CD4-positive, alpha-beta T cell (primary cell): ENCODE measurements at regions not wholly inside any gene's neighbourhood (a gene's known extent, or its start where the extent isn't known, plus 50 kb on each side); places are given as distances from the start of the nearest gene placed in this dataset.

Experiments
- ATAC-seq: fragments of 200-7000 bp; cut with Tn5 transposase; one replicate; pipeline ENCODE4 v1.10.0; 2022; ENCODE audit warnings: mild to moderate bottlenecking; ENCODE audit not compliant: poor library complexity
- CTCF ChIA-PET: fragments of 350-600 bp; sonication (Branson Sonifier 250); formaldehyde crosslinking; loops from one replicate; lab custom pipeline; 2021; ENCODE audit warnings: antibody characterized with exemption, inconsistent platforms; lab: Charles Lee
- POLR2A ChIA-PET: fragments of 350-600 bp; sonication (Branson Sonifier 250); formaldehyde crosslinking; loops from one replicate; lab custom pipeline; 2021; ENCODE audit warnings: antibody characterized with exemption, inconsistent platforms; lab: Charles Lee
- DNase-seq, 14 experiments: peaks; one replicate each; pipeline ENCODE4 v3.0.0-alpha.2; 2013 to 2020; ENCODE audit warnings: mixed read lengths in 2 of 14
- H3K27ac ChIP-seq, 2 donors: one replicate each; pipeline versions ENCODE4 v1.5.1 to v1.7.0; 2013; ENCODE audit warnings: low read length in 2 of 2, low read depth in 1 of 2, mild to moderate bottlenecking in 1 of 2
- H3K27me3 ChIP-seq, 2 experiments: 1 replicate in 1 of 2; 2 replicates in 1 of 2; pipeline versions ENCODE4 v1.6.1 to v1.7.0; 2013; ENCODE audit warnings: low read length in 2 of 2, control low read depth in 1 of 2, mild to moderate bottlenecking in 1 of 2, moderate library complexity in 1 of 2; ENCODE audit not compliant: insufficient read depth in 2 of 2, control insufficient read depth in 1 of 2
- H3K36me3 ChIP-seq: one replicate; pipeline ENCODE4 v1.6.1; 2013; ENCODE audit warnings: low read length, control low read depth; ENCODE audit not compliant: insufficient read depth
- H3K4me1 ChIP-seq: one replicate; pipeline ENCODE4 v1.6.1; 2013; ENCODE audit warnings: low read length, control low read depth; ENCODE audit not compliant: insufficient read depth
- H3K4me3 ChIP-seq: one replicate; pipeline ENCODE4 v1.5.1; 2013; ENCODE audit warnings: mild to moderate bottlenecking, low read length, moderate library complexity
- H3K9me3 ChIP-seq, 2 experiments: 1 replicate in 1 of 2; 2 replicates in 1 of 2; pipeline versions ENCODE4 v1.6.1 to v1.7.0; 2013; ENCODE audit warnings: low read length in 2 of 2, mild to moderate bottlenecking in 2 of 2, control low read depth in 1 of 2, moderate library complexity in 1 of 2; ENCODE audit not compliant: control insufficient read depth in 1 of 2, insufficient read depth in 1 of 2
- H3K27ac Mint-ChIP-seq: one replicate; pipeline ENCODE4 v1.8.0; 2020; ENCODE audit warnings: mixed read lengths
- H3K27me3 Mint-ChIP-seq: one replicate; pipeline ENCODE4 v1.8.0; 2021; ENCODE audit warnings: mixed read lengths
- H3K36me3 Mint-ChIP-seq: one replicate; pipeline ENCODE4 v1.8.0; 2021; ENCODE audit warnings: low read depth, mixed read lengths
- H3K4me1 Mint-ChIP-seq: one replicate; pipeline ENCODE4 v1.8.0; 2021; ENCODE audit warnings: low read depth, mixed read lengths
- H3K4me3 Mint-ChIP-seq: one replicate; pipeline ENCODE4 v1.8.0; 2020; ENCODE audit warnings: mild to moderate bottlenecking, mixed read lengths
- H3K9me3 Mint-ChIP-seq: one replicate; pipeline ENCODE4 v1.8.0; 2020; ENCODE audit warnings: mixed read lengths
- CTCF ChIP-seq: fragments of 200-600 bp; IDR thresholded peaks from one replicate; pipeline ENCODE4 v1.8.0; 2022; ENCODE audit warnings: antibody characterized with exemption, mild to moderate bottlenecking
- intact Hi-C, 2 experiments: fragments of 100-400 bp; cut with DNase I in 1 of 2; cut with micrococcal nuclease in 1 of 2; formaldehyde crosslinking; loops; one replicate each; pipeline versions ENCODE4 v1.15.1 to v1.9.0; 2023 to 2025; cut with DNase I, micrococcal nuclease

GRCh38 chr1:243973169-243973568 is 77.9 kb upstream of the ZBTB18 start:
- no peak overlapping the region for H3K4me3 ChIP-seq
- CTCF ChIA-PET = no interaction called here
- H3K36me3 ChIP-seq = no peaks in the 10 kb centered on the region
- Mint-ChIP-seq H3K9me3 (no peaks in the 10 kb centered on the region), H3K36me3 (no peaks in the 10 kb centered on the region), H3K4me1 (no peaks in the 10 kb centered on the region), H3K27me3 (no peaks in the 10 kb centered on the region), H3K27ac (no peak overlapping the region), H3K4me3 (no peak overlapping the region)
- H3K27ac ChIP-seq = no peak overlapping the region
- DNase-seq = no peak
- POLR2A ChIA-PET = no interaction called here
- ATAC-seq = no peak
- peaks cover 0 to 3% of the 10 kb centered on the region in 2 experiments for H3K9me3 ChIP-seq
- no peaks in the 10 kb centered on the region for H3K4me1 ChIP-seq
- peaks cover 0 to 4% of the 10 kb centered on the region in 2 experiments for H3K27me3 ChIP-seq
- intact Hi-C loops = no loop called here
- TF ChIP-seq CTCF = no peak

DNA sequence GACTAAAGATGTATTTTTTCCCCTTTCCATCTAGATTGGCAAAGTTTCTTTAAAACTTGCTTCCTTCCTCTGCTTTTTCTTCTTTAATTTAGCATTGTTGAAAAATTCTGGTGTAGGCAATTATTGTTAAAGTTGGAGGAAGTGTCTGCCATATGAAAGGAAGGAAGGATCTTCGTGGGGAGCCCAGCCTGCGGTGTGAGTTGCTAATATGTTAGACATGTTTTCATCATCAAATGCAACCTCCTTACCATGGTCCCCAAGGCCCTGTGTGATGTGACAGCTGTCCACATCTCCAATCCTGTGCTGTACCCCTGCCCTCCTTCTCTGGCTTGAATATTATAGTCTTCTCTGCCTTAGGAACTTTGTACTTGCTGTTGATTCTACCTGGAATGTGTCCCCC is 81.0 kb upstream of the ZBTB18 start:
- intact Hi-C loops = no loop called here
- Mint-ChIP-seq H3K4me1 (no peaks in the 10 kb centered on the region), H3K27ac (no peak overlapping the region), H3K4me3 (no peak overlapping the region), H3K9me3 (no peaks in the 10 kb centered on the region), H3K27me3 (no peaks in the 10 kb centered on the region), H3K36me3 (no peaks in the 10 kb centered on the region)
- no peak overlapping the region for H3K27ac ChIP-seq
- ChIA-PET CTCF (no interaction called here), POLR2A (no interaction called here)
- H3K36me3 ChIP-seq = no peaks in the 10 kb centered on the region
- ATAC-seq (no peak), DNase-seq (no peak)
- no peaks in the 10 kb centered on the region for H3K4me1 ChIP-seq
- peaks cover 0 to 4% of the 10 kb centered on the region in 2 experiments for H3K27me3 ChIP-seq
- H3K9me3 ChIP-seq = peaks cover 0 to 3% of the 10 kb centered on the region in 2 experiments
- H3K4me3 ChIP-seq = no peak overlapping the region
- TF ChIP-seq CTCF = no peak

- Mint-ChIP-seq H3K27me3 (no peaks in the 10 kb centered on the region), H3K9me3 (no peaks in the 10 kb centered on the region), H3K4me3 (no peak overlapping the region), H3K27ac (no peak overlapping the region), H3K4me1 (no peaks in the 10 kb centered on the region), H3K36me3 (no peaks in the 10 kb centered on the region)
- Histone ChIP-seq H3K4me3 (no peak overlapping the region), H3K36me3 (no peaks in the 10 kb centered on the region), H3K9me3 (no peaks in the 10 kb centered on the region), H3K4me1 (no peaks in the 10 kb centered on the region), H3K27ac (no peak overlapping the region), H3K27me3 (peaks cover 0 to 4% of the 10 kb centered on the region in 2 experiments)
- ATAC-seq = no peak
- no peak for TF ChIP-seq CTCF
- ChIA-PET POLR2A (no interaction called here), CTCF (no interaction called here)
- DNase-seq = no peak
- intact Hi-C loops = no loop called here
These were observed 82.7 kb upstream of the ZBTB18 start for GRCh38 chr1:243968413-243968812.
